ENCODE measurements at regions not wholly inside any gene's neighbourhood (a gene's known extent, or its start where the extent isn't known, plus 50 kb on each side); places are given as distances from the start of the nearest gene placed in this dataset.

GRCh38 chr11:33539751-33540150 is 160.9 kb downstream of the C11orf91 start:
- 81% methylated on average over 3 of the region's 3 CpGs for WGBS (ENCODE audit: low lambda C conversion rate, missing lambda C conversion rate)
- Histone ChIP-seq H3K79me2 (no peaks in the 10 kb centered on the region), H3K36me3 (replicated peaks; ENCODE audit: insufficient read depth, low read depth) (no peaks in the 10 kb centered on the region), H4K20me1 (ENCODE audit: insufficient read depth, poor library complexity, severe bottlenecking) (no peaks in the 10 kb centered on the region), H2AFZ (no peak overlapping the region), H3K4me1 (ENCODE audit: insufficient read depth) (no peaks in the 10 kb centered on the region), H3K9me2 (replicated peaks; ENCODE audit: insufficient read depth) (no peaks in the 10 kb centered on the region), H3K4me2 (no peak overlapping the region), H3K27ac (no peak overlapping the region), H3K4me3 (no peak overlapping the region), H3K27me3 (peaks cover 13% of the 10 kb centered on the region), H3K9me3 (ENCODE audit: low read depth) (no peaks in the 10 kb centered on the region)
- DNase-seq (ENCODE audit: low spot score) = no peak
- no peak for TF ChIP-seq EZH2phosphoT487 (IDR thresholded peaks at IDR 0.05; ENCODE audit: low read depth, severe bottlenecking, unreplicated experiment)
- no peak for TF ChIP-seq EZH2 (IDR thresholded peaks at IDR 0.05; ENCODE audit: borderline replicate concordance)
- no peak for TF ChIP-seq CTCF (IDR thresholded peaks at IDR 0.05; ENCODE audit: poor library complexity)

GRCh38 chr11:33538726-33539125 is 161.9 kb downstream of the C11orf91 start:
- H3K27ac ChIP-seq = no peak overlapping the region
- peaks cover 13% of the 10 kb centered on the region for H3K27me3 ChIP-seq
- no peaks in the 10 kb centered on the region for H3K4me1 ChIP-seq (ENCODE audit: insufficient read depth)
- DNase-seq (ENCODE audit: low spot score) = no peak
- TF ChIP-seq CTCF (IDR thresholded peaks at IDR 0.05; ENCODE audit: poor library complexity) (no peak), EZH2phosphoT487 (IDR thresholded peaks at IDR 0.05; ENCODE audit: low read depth, severe bottlenecking, unreplicated experiment) (no peak), EZH2 (IDR thresholded peaks at IDR 0.05; ENCODE audit: borderline replicate concordance) (no peak)
- H3K4me2 ChIP-seq = no peak overlapping the region
- H3K79me2 ChIP-seq = no peaks in the 10 kb centered on the region
- H3K4me3 ChIP-seq = no peak overlapping the region
- H4K20me1 ChIP-seq (ENCODE audit: insufficient read depth, poor library complexity, severe bottlenecking) = no peaks in the 10 kb centered on the region
- WGBS (ENCODE audit: low lambda C conversion rate, missing lambda C conversion rate) = 94% methylated on average over 2 of the region's 2 CpGs
- H3K36me3 ChIP-seq (replicated peaks; ENCODE audit: insufficient read depth, low read depth) = no peaks in the 10 kb centered on the region
- H3K9me2 ChIP-seq (replicated peaks; ENCODE audit: insufficient read depth) = no peaks in the 10 kb centered on the region
- no peak overlapping the region for H2AFZ ChIP-seq
- H3K9me3 ChIP-seq (ENCODE audit: low read depth) = no peaks in the 10 kb centered on the region

DNA sequence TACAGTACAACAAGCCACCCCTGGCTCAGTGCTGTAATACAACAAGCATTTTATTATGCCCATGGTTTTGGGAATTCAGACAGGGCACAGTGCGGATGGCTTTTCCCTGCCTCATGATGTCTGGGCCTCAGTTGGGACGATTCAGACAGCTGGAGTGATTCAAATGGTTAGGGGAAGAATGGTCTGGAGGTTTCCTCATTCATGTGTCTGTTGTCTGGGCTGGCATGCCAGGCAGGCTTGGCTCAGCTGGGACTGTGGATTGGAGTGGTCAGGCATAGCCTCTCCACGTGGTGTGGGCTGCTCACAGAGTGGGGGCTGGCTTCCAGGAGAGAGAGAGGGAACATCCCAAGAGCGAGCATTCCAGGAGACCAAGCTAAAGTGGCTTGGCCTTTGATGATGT is 164.4 kb downstream of the C11orf91 start:
- H3K4me2 ChIP-seq = no peak overlapping the region
- H3K4me3 ChIP-seq = no peak overlapping the region
- H3K27me3 ChIP-seq = peaks cover 13% of the 10 kb centered on the region
- TF ChIP-seq EZH2 (IDR thresholded peaks at IDR 0.05; ENCODE audit: borderline replicate concordance) (no peak), EZH2phosphoT487 (IDR thresholded peaks at IDR 0.05; ENCODE audit: low read depth, severe bottlenecking, unreplicated experiment) (no peak), CTCF (IDR thresholded peaks at IDR 0.05; ENCODE audit: poor library complexity) (no peak)
- no peaks in the 10 kb centered on the region for H3K79me2 ChIP-seq
- no peaks in the 10 kb centered on the region for H3K9me2 ChIP-seq (replicated peaks; ENCODE audit: insufficient read depth)
- H3K36me3 ChIP-seq (replicated peaks; ENCODE audit: insufficient read depth, low read depth) = no peaks in the 10 kb centered on the region
- no peaks in the 10 kb centered on the region for H3K9me3 ChIP-seq (ENCODE audit: low read depth)
- no peak overlapping the region for H3K27ac ChIP-seq
- no peak overlapping the region for H2AFZ ChIP-seq
- no peak for DNase-seq (ENCODE audit: low spot score)
- WGBS (ENCODE audit: low lambda C conversion rate, missing lambda C conversion rate) = 84% methylated on average over 4 of the region's 4 CpGs
- H3K4me1 ChIP-seq (ENCODE audit: insufficient read depth) = no peaks in the 10 kb centered on the region
- H4K20me1 ChIP-seq (ENCODE audit: insufficient read depth, poor library complexity, severe bottlenecking) = no peaks in the 10 kb centered on the region

DNA sequence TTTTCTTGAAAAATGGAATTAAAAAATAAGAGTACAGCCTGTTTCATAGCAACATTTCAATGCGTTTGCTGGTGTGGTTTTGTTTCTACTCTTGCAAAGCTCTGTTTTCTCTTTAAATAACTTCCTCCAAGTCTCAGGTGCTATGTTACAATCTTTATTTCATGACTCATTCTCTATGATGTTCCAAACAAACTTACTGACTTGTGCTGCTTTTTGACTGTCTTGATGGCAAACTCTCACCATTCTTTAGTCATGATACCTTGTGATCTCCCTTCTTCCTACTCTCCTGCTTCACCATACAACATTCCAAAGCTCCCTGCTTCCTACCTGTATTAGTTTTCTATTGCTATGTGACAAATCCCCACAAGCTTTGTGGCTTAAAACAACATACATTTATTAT is 166.1 kb downstream of the C11orf91 start:
- Histone ChIP-seq H3K4me3 (no peak overlapping the region), H3K9me3 (ENCODE audit: low read depth) (no peaks in the 10 kb centered on the region), H3K27me3 (peaks cover 9% of the 10 kb centered on the region), H3K79me2 (no peaks in the 10 kb centered on the region), H3K9me2 (replicated peaks; ENCODE audit: insufficient read depth) (no peaks in the 10 kb centered on the region), H3K4me2 (no peak overlapping the region), H3K36me3 (replicated peaks; ENCODE audit: insufficient read depth, low read depth) (no peaks in the 10 kb centered on the region), H3K27ac (no peak overlapping the region), H2AFZ (no peak overlapping the region), H4K20me1 (ENCODE audit: insufficient read depth, poor library complexity, severe bottlenecking) (no peaks in the 10 kb centered on the region), H3K4me1 (ENCODE audit: insufficient read depth) (no peaks in the 10 kb centered on the region)
- DNase-seq (ENCODE audit: low spot score) = no peak
- 96% methylated on average over 1 of the region's 1 CpG for WGBS (ENCODE audit: low lambda C conversion rate, missing lambda C conversion rate)
- no peak for TF ChIP-seq EZH2 (IDR thresholded peaks at IDR 0.05; ENCODE audit: borderline replicate concordance)

All from hepatocyte (in vitro differentiated cells).